HEK293 (cell line): ENCODE measurements at regions not wholly inside any gene's neighbourhood (a gene's known extent, or its start where the extent isn't known, plus 50 kb on each side); places are given as distances from the start of the nearest gene placed in this dataset.

Experiments used
- CTCF ChIA-PET: fragments of 350-600 bp; formaldehyde crosslinking; extraction: SDS; loops from one replicate; lab custom pipeline; 2021; ENCODE audit warnings: antibody characterized with exemption; lab: Yijun Ruan, JAX
- POLR2A ChIA-PET: fragments of 300-600 bp; formaldehyde crosslinking; extraction: SDS; loops from one replicate; lab custom pipeline; 2020; ENCODE audit warnings: antibody characterized with exemption, inconsistent platforms; lab: Yijun Ruan, JAX
- H3K27ac ChIP-seq: fragments of 200-500 bp; sonication (Bioruptor generic); 2 replicates; pipeline ENCODE4 v1.5.1; 2014; ENCODE audit warnings: low read depth, low read length, control low read depth, inconsistent platforms; ENCODE audit errors: extremely low read depth
- H3K36me3 ChIP-seq, 2 experiments: fragments of 200-500 bp in 1 of 2; sonication (Bioruptor generic) in 1 of 2; 1 replicate in 1 of 2; 2 replicates in 1 of 2; pipeline ENCODE4 v1.5.1; 2014 to 2017; ENCODE audit warnings: inconsistent platforms in 2 of 2, low read length in 2 of 2; ENCODE audit not compliant: control insufficient read depth in 2 of 2, insufficient read depth in 1 of 2
- H3K4me1 ChIP-seq: fragments of 200-500 bp; sonication (Bioruptor generic); 2 replicates; pipeline ENCODE4 v1.5.1; 2014; ENCODE audit warnings: mild to moderate bottlenecking, low read length, inconsistent platforms; ENCODE audit not compliant: control insufficient read depth, insufficient read depth
- H3K4me3 ChIP-seq: 2 replicates; pipeline ENCODE4 v1.5.1; 2011; ENCODE audit warnings: low read depth, mild to moderate bottlenecking, control low read depth, low read length, moderate library complexity
- H3K9me3 ChIP-seq: fragments of 200-500 bp; sonication (Bioruptor generic); 2 replicates; pipeline ENCODE4 v1.5.1; 2014; ENCODE audit warnings: low read depth, low read length, inconsistent platforms; ENCODE audit not compliant: control insufficient read depth, insufficient read depth
- MYNN ChIP-seq: fragments of 450-650 bp; formaldehyde crosslinking; IDR thresholded peaks from 2 replicates; pipeline ENCODE4 v1.5.1; 2016; ENCODE audit warnings: missing biosample characterization, missing genetic modification characterization, borderline replicate concordance
- PRDM2 ChIP-seq: fragments of 450-650 bp; formaldehyde crosslinking; IDR thresholded peaks from 2 replicates; pipeline ENCODE4 v1.5.1; 2016; ENCODE audit warnings: missing biosample characterization, missing genetic modification characterization, borderline replicate concordance
- TSHZ1 ChIP-seq: fragments of 450-650 bp; formaldehyde crosslinking; IDR thresholded peaks from 2 replicates; pipeline ENCODE4 v1.5.1; 2016; ENCODE audit warnings: missing biosample characterization, missing genetic modification characterization, borderline replicate concordance
- ZBTB10 ChIP-seq: fragments of 450-650 bp; formaldehyde crosslinking; IDR thresholded peaks from 2 replicates; pipeline ENCODE4 v1.5.1; 2016; ENCODE audit warnings: missing biosample characterization, missing genetic modification characterization
- ZBTB49 ChIP-seq: fragments of 450-650 bp; formaldehyde crosslinking; IDR thresholded peaks from 2 replicates; pipeline ENCODE4 v1.5.1; 2016; ENCODE audit warnings: missing biosample characterization, missing genetic modification characterization, low read depth
- ZFP3 ChIP-seq: fragments of 450-650 bp; formaldehyde crosslinking; IDR thresholded peaks from 2 replicates; pipeline ENCODE4 v1.5.1; 2016; ENCODE audit warnings: low read depth, missing biosample characterization, missing genetic modification characterization
- ZFP37 ChIP-seq: fragments of 450-650 bp; formaldehyde crosslinking; IDR thresholded peaks from 2 replicates; pipeline ENCODE4 v1.5.1; 2016; ENCODE audit warnings: missing biosample characterization, missing genetic modification characterization
- ZNF132 ChIP-seq: fragments of 450-650 bp; formaldehyde crosslinking; IDR thresholded peaks from 2 replicates; pipeline ENCODE4 v1.5.1; 2017; ENCODE audit warnings: missing biosample characterization, missing genetic modification characterization, borderline replicate concordance
- ZNF140 ChIP-seq: fragments of 450-650 bp; formaldehyde crosslinking; IDR thresholded peaks from 2 replicates; pipeline ENCODE4 v1.5.1; 2016; ENCODE audit warnings: missing biosample characterization, missing genetic modification characterization
- ZNF148 ChIP-seq: fragments of 450-650 bp; formaldehyde crosslinking; IDR thresholded peaks from 2 replicates; pipeline ENCODE4 v1.5.0; 2017; ENCODE audit warnings: missing biosample characterization, missing genetic modification characterization, borderline replicate concordance
- ZNF169 ChIP-seq: fragments of 450-650 bp; formaldehyde crosslinking; IDR thresholded peaks from 2 replicates; pipeline ENCODE4 v1.5.1; 2016; ENCODE audit warnings: missing biosample characterization, missing genetic modification characterization
- ZNF2 ChIP-seq: fragments of 450-650 bp; formaldehyde crosslinking; IDR thresholded peaks from 2 replicates; pipeline ENCODE4 v1.5.1; 2016; ENCODE audit warnings: missing biosample characterization, missing genetic modification characterization
- ZNF24 ChIP-seq: fragments of 450-650 bp; formaldehyde crosslinking; IDR thresholded peaks from 2 replicates; pipeline ENCODE4 v1.5.1; 2016; ENCODE audit warnings: missing biosample characterization, missing genetic modification characterization
- ZNF292 ChIP-seq: fragments of 450-650 bp; formaldehyde crosslinking; IDR thresholded peaks from 2 replicates; pipeline ENCODE4 v1.5.1; 2016; ENCODE audit warnings: low read depth, missing biosample characterization, missing genetic modification characterization, borderline replicate concordance
- ZNF394 ChIP-seq: fragments of 450-650 bp; formaldehyde crosslinking; IDR thresholded peaks from 2 replicates; pipeline ENCODE4 v1.5.1; 2016; ENCODE audit warnings: missing biosample characterization, missing genetic modification characterization, mild to moderate bottlenecking, moderate library complexity, borderline replicate concordance
- ZNF521 ChIP-seq: fragments of 450-650 bp; formaldehyde crosslinking; IDR thresholded peaks from 2 replicates; pipeline ENCODE4 v1.5.1; 2017; ENCODE audit warnings: missing biosample characterization, mild to moderate bottlenecking, missing genetic modification characterization
- ZNF548 ChIP-seq: fragments of 450-650 bp; formaldehyde crosslinking; IDR thresholded peaks from 2 replicates; pipeline ENCODE4 v1.5.1; 2016; ENCODE audit warnings: missing biosample characterization, missing genetic modification characterization
- ZNF558 ChIP-seq: fragments of 450-650 bp; formaldehyde crosslinking; IDR thresholded peaks from 2 replicates; pipeline ENCODE4 v1.5.1; 2016; ENCODE audit warnings: missing biosample characterization, missing genetic modification characterization
- ZNF768 ChIP-seq: fragments of 450-650 bp; formaldehyde crosslinking; IDR thresholded peaks from 2 replicates; pipeline ENCODE4 v1.5.1; 2018; ENCODE audit warnings: missing biosample characterization, mild to moderate bottlenecking, missing genetic modification characterization

- TF ChIP-seq ZNF521 (tag by site-specific recombination) (no peak), ZNF768 (no peak), ZNF24 (tag by site-specific recombination) (no peak), ZNF548 (tag by site-specific recombination) (no peak), ZNF558 (tag by site-specific recombination) (no peak), ZNF140 (tag by site-specific recombination) (no peak), ZBTB10 (tag by site-specific recombination) (no peak), ZNF2 (tag by site-specific recombination) (no peak), TSHZ1 (tag by site-specific recombination) (no peak), ZNF292 (tag by site-specific recombination) (no peak), ZNF132 (no peak), ZNF169 (tag by site-specific recombination) (no peak), ZNF394 (tag by site-specific recombination) (no peak), ZNF148 (no peak), ZFP3 (no peak), ZFP37 (tag by site-specific recombination) (no peak), ZBTB49 (tag by site-specific recombination) (no peak), MYNN (tag by site-specific recombination) (no peak), PRDM2 (no peak)
- POLR2A ChIA-PET = no interaction called here
- Histone ChIP-seq H3K4me1 (no peaks in the 10 kb centered on the region), H3K27ac (no peak overlapping the region), H3K36me3 (no peaks in the 10 kb centered on the region), H3K4me3 (no peak overlapping the region), H3K9me3 (no peaks in the 10 kb centered on the region)
- CTCF ChIA-PET = interaction anchor here (0.5 kb wide), 1 partner anchor 1677 kb away, joined by 4 read pairs; no protein-coding TSS in a partner anchor
Observed at GRCh38 chr10:17518338-17518737, 63.9 kb upstream of the ST8SIA6 start.
